ENCODE measurements at regions not wholly inside any gene's neighbourhood (a gene's known extent, or its start where the extent isn't known, plus 50 kb on each side); places are given as distances from the start of the nearest gene placed in this dataset.

DNA sequence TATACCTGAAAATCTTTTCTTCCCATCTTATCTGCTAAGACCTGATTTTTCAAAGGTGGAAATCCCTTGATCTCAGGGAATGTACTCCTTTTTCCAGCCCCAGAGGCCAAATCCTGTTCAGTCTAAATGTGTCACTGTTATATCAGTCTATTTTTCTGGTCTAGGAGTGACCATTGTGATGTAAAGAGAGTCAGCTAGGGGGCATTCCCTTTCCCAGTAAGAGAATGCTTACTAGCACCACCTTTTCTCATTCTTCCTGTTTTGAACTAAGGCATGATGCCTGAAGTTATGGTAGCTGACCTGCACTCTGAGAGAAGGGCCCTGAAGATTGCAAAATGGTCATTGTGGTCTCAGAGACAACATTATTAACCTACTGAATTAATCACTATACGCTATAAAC is 124.1 kb upstream of the XIRP2 start:
- TF ChIP-seq, protein P1, sequence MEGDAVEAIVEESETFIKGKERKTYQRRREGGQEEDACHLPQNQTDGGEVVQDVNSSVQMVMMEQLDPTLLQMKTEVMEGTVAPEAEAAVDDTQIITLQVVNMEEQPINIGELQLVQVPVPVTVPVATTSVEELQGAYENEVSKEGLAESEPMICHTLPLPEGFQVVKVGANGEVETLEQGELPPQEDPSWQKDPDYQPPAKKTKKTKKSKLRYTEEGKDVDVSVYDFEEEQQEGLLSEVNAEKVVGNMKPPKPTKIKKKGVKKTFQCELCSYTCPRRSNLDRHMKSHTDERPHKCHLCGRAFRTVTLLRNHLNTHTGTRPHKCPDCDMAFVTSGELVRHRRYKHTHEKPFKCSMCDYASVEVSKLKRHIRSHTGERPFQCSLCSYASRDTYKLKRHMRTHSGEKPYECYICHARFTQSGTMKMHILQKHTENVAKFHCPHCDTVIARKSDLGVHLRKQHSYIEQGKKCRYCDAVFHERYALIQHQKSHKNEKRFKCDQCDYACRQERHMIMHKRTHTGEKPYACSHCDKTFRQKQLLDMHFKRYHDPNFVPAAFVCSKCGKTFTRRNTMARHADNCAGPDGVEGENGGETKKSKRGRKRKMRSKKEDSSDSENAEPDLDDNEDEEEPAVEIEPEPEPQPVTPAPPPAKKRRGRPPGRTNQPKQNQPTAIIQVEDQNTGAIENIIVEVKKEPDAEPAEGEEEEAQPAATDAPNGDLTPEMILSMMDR (IDR thresholded peaks at IDR 0.05), result no peak
- TF ChIP-seq EP300 (IDR thresholded peaks at IDR 0.05), result no peak
- no peak for TF ChIP-seq POLR2A (IDR thresholded peaks at IDR 0.05)
- no peak for TF ChIP-seq POLR2AphosphoS5 (IDR thresholded peaks at IDR 0.05)
